ENCODE measurements at regions not wholly inside any gene's neighbourhood (a gene's known extent, or its start where the extent isn't known, plus 50 kb on each side); places are given as distances from the start of the nearest gene placed in this dataset.

DNA sequence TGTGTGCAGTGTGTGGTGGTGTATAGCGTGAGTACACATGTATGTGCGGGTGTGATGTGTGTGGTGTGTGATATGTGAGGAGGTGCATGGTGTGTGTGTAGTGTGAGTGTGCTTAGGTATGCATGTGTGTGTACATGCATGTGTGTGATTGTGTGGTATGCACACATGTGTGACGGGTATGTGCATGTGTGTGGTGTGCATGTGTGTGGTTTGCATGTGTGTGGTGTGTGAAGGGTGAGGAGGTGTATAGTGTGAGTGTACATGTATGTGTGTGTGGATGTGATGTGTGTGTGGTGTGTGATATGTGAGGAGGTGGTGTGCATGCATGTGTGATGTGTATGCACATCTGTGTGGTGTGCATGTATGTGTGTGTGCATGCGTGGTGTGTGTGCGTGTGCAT, 105.6 kb downstream of the CMPK2 start:
- TF ChIP-seq, protein P1, sequence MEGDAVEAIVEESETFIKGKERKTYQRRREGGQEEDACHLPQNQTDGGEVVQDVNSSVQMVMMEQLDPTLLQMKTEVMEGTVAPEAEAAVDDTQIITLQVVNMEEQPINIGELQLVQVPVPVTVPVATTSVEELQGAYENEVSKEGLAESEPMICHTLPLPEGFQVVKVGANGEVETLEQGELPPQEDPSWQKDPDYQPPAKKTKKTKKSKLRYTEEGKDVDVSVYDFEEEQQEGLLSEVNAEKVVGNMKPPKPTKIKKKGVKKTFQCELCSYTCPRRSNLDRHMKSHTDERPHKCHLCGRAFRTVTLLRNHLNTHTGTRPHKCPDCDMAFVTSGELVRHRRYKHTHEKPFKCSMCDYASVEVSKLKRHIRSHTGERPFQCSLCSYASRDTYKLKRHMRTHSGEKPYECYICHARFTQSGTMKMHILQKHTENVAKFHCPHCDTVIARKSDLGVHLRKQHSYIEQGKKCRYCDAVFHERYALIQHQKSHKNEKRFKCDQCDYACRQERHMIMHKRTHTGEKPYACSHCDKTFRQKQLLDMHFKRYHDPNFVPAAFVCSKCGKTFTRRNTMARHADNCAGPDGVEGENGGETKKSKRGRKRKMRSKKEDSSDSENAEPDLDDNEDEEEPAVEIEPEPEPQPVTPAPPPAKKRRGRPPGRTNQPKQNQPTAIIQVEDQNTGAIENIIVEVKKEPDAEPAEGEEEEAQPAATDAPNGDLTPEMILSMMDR (IDR thresholded peaks at IDR 0.05) = no peak
- TF ChIP-seq POLR2A (IDR thresholded peaks at IDR 0.05) = no peak

All from right lobe of liver (tissue), 4 donors.